ENCODE measurements at regions not wholly inside any gene's neighbourhood (a gene's known extent, or its start where the extent isn't known, plus 50 kb on each side); places are given as distances from the start of the nearest gene placed in this dataset.

DNA sequence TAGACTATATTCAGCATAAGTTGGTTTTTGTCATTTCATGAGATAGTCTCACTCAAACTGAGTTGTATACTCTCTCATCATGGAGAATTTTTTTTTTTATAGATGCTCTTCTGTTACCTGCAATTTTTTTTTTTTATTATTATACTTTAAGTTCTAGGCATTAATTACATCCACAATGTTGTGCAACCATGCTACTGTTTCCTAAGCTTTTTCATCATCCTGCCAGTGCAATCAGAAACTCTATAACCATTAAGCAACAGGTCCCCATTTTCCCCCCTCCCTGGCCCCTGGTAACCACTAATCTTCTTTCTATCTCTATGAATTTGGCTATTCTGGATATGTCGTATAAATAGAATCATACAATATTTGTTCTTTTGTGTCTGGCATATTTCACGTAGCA is 321.6 kb downstream of the STIM2 start:
- no peak for DNase-seq (ENCODE audit: extremely low spot score)
- CTCF ChIA-PET, result no interaction called here
- TF ChIP-seq, protein P1, sequence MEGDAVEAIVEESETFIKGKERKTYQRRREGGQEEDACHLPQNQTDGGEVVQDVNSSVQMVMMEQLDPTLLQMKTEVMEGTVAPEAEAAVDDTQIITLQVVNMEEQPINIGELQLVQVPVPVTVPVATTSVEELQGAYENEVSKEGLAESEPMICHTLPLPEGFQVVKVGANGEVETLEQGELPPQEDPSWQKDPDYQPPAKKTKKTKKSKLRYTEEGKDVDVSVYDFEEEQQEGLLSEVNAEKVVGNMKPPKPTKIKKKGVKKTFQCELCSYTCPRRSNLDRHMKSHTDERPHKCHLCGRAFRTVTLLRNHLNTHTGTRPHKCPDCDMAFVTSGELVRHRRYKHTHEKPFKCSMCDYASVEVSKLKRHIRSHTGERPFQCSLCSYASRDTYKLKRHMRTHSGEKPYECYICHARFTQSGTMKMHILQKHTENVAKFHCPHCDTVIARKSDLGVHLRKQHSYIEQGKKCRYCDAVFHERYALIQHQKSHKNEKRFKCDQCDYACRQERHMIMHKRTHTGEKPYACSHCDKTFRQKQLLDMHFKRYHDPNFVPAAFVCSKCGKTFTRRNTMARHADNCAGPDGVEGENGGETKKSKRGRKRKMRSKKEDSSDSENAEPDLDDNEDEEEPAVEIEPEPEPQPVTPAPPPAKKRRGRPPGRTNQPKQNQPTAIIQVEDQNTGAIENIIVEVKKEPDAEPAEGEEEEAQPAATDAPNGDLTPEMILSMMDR (IDR thresholded peaks at IDR 0.05; ENCODE audit: control extremely low read depth, extremely low read depth, low read depth, missing control alignments), result no peak
- POLR2A ChIA-PET, result no interaction called here

DNA sequence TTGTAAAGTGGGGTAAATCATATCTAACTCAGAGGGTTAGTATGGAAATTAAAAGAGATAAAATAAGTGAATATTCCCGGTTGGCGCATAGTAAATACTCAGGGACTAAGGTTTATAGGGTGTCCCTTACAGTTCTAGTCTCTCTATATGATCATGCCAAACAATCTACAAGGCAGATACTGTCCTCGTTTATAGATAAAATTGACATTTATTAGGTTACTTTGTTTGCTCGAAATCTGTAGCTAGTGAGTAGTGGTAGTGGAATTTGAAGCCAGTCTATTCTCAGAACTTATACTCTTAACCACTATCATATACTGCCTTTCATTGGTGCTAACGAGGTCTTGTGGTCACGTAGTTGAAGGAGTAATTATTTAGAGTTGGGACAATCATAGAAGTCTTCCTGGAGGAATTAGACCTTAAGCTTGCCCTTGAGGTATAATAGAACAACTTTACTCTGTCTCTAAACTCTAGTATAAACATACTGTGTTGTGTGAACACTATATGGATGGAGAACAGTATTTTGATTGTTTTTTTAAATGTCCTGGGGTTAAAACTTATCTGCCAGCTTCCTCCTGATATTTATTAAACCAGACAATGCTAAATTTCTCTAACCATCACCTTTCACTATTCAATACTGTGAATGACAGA is 324.0 kb downstream of the STIM2 start:
- POLR2A ChIA-PET, result no interaction called here
- no peak for DNase-seq (ENCODE audit: extremely low spot score)
- TF ChIP-seq, protein P1 (IDR thresholded peaks at IDR 0.05; ENCODE audit: control extremely low read depth, extremely low read depth, low read depth, missing control alignments), result no peak
- CTCF ChIA-PET, result no interaction called here

DNA sequence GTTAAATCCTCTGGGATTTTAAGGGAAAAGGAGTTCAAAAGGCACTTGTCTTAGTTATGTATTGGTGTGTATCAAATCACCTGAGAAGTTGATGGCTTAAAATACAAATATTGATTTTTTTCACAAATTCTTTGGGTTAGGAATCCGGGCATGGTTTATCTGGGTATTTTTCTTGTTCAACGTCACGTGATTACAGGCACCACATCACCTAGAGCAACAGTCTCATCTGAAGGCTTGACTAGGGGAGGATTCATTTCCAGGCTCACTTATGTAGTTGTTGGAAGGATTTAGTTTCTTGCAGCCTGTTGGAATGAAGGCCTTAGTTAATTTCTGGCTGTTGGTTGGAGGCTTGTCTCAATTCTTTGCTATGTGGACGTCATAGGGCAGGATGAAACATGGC is 326.1 kb downstream of the STIM2 start:
- ChIA-PET POLR2A (no interaction called here), CTCF (no interaction called here)
- TF ChIP-seq, protein P1 (IDR thresholded peaks at IDR 0.05; ENCODE audit: control extremely low read depth, extremely low read depth, low read depth, missing control alignments), result no peak
- no peak for DNase-seq (ENCODE audit: extremely low spot score)

DNA sequence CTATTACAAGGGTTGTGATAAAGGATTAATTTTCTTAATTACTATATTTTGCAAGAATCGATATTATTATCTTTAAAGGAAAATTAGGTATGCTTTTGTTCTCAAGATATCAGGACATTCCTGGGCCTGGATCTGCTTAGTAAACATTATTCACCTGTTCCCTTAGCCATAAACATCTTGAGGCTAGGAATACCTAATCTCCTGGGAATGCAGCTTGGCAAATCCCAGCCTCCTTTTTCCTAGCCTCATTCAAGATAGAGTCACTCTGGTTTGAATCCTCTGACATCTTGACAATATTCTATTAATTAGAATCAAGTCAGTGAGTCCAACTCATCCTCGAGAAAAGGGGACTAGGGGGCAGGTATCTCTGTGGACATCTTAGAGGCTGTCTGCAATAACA is 327.1 kb downstream of the STIM2 start:
- DNase-seq (ENCODE audit: extremely low spot score), result no peak
- POLR2A ChIA-PET, result no interaction called here
- CTCF ChIA-PET, result no interaction called here
- TF ChIP-seq, protein P1 (IDR thresholded peaks at IDR 0.05; ENCODE audit: control extremely low read depth, extremely low read depth, low read depth, missing control alignments), result no peak

DNA sequence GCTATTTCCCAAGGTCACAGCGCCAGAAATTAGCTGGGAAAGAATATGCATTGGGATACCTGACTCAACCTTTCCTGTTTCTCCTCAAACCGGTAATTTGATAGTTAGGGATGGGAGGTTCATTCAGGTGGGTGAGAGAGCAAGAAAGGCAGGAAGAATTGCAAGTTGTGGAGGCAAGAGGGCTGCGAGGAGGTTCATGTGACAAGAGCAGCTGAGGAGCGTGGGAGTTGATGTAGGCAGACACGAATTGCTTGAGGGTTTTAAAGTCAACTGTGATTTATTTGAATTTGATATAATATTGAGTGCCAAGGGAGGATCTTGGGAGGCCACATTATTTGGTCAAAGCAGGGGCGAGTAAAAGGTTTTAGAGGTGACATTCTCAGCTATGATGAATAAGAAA is 329.0 kb downstream of the STIM2 start:
- no peak for DNase-seq (ENCODE audit: extremely low spot score)
- TF ChIP-seq, protein P1 (IDR thresholded peaks at IDR 0.05; ENCODE audit: control extremely low read depth, extremely low read depth, low read depth, missing control alignments), result no peak
- ChIA-PET POLR2A (no interaction called here), CTCF (no interaction called here)

DNA sequence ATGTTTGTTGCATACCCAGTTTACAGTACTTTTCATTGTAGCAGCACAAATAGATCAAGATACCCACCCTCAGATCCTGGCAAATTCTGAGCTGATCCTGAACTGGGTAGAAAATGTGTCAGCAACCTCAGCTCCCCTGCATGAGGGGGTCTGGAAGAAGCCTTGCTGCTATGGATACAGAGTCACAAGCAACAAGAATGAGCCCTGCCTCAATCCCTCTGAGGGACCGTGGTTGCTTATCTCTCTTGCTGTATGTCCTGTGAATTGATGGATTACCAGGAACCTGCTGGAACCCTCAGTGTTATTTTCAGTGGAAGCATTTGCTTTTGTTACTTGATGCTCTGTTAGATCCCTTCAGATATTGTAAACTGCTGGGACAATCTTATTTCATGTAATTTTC is 331.0 kb downstream of the STIM2 start:
- TF ChIP-seq, protein P1 (IDR thresholded peaks at IDR 0.05; ENCODE audit: control extremely low read depth, extremely low read depth, low read depth, missing control alignments), result no peak
- ChIA-PET POLR2A (no interaction called here), CTCF (no interaction called here)
- DNase-seq (ENCODE audit: extremely low spot score), result no peak
